GM12878 (cell line): ENCODE measurements at regions not wholly inside any gene's neighbourhood (a gene's known extent, or its start where the extent isn't known, plus 50 kb on each side); places are given as distances from the start of the nearest gene placed in this dataset.

Source experiments
- ATAC-seq: fragments of 200-7000 bp; cut with Tn5 transposase; 3 replicates; pipeline ENCODE4 v1.9.1; 2020; ENCODE audit warnings: mild to moderate bottlenecking, moderate library complexity
- BruUV-seq: library from RNA; stranded (reverse); fragments of 400-500 nt; replicated peaks from 2 replicates; lab custom pipeline; 2021; lab: Mats Ljungman, UMichigan
- CTCF ChIA-PET: fragments of 300-600 bp; sonication (Branson Sonifier 250); formaldehyde crosslinking; extraction: SDS; loops from one replicate; lab custom pipeline; 2021; ENCODE audit warnings: inconsistent platforms; lab: Yijun Ruan, JAX
- POLR2A ChIA-PET: fragments of 350-600 bp; formaldehyde crosslinking; extraction: SDS; loops from one replicate; lab custom pipeline; 2021; ENCODE audit warnings: inconsistent platforms; lab: Charles Lee
- RAD21 ChIA-PET: fragments of 300-600 bp; sonication (Branson Sonifier 250); formaldehyde crosslinking; loops from one replicate; lab custom pipeline; 2023; ENCODE audit warnings: antibody characterized with exemption; ENCODE audit not compliant: unreplicated experiment; lab: Charles Lee
- SMC1A ChIA-PET: fragments of 300-600 bp; sonication (Branson Sonifier 250); formaldehyde crosslinking; loops from one replicate; lab custom pipeline; 2023; ENCODE audit not compliant: unreplicated experiment, uncharacterized antibody; lab: Charles Lee
- DNase-seq: peaks from one replicate; pipeline ENCODE4 v3.0.0-alpha.2; 2011; ENCODE audit warnings: low read depth, low spot score
- FAIRE-seq: peaks from 3 replicates; lab custom pipeline; 2011; peaks lifted over from hg19 to GRCh38; lab: Jason Lieb, UNC
- H2AFZ ChIP-seq: 2 replicates; pipeline ENCODE4 v1.6.0; 2011; ENCODE audit warnings: low read depth, low read length, control low read depth; ENCODE audit not compliant: control insufficient read depth
- H3K27ac ChIP-seq: 2 replicates; pipeline ENCODE4 v1.5.1; 2011; ENCODE audit warnings: control low read depth; ENCODE audit not compliant: control insufficient read depth, insufficient read depth
- H3K27me3 ChIP-seq, 2 experiments: replicated peaks in 1 of 2; 2 replicates each; pipeline versions ENCODE4 v1.6.0 to v1.6.1; 2011; ENCODE audit warnings: low read length in 1 of 2; ENCODE audit not compliant: control insufficient read depth in 2 of 2, insufficient read depth in 2 of 2
- H3K36me3 ChIP-seq, 2 experiments: 2 replicates each; pipeline ENCODE4 v1.5.1; 2011; ENCODE audit warnings: low read length in 1 of 2; ENCODE audit not compliant: control insufficient read depth in 2 of 2, insufficient read depth in 2 of 2
- H3K4me1 ChIP-seq: 2 replicates; pipeline ENCODE4 v1.6.1; 2011; ENCODE audit warnings: mild to moderate bottlenecking, low read length, moderate library complexity, mixed read lengths; ENCODE audit not compliant: control insufficient read depth, insufficient read depth
- H3K4me2 ChIP-seq: 2 replicates; pipeline ENCODE4 v1.6.0; 2011; ENCODE audit warnings: control low read depth; ENCODE audit not compliant: control insufficient read depth, insufficient read depth
- H3K4me3 ChIP-seq: fragments of 200-600 bp; sonication (generic); 2 replicates; pipeline ENCODE4 v1.5.1; 2016
- H3K79me2 ChIP-seq: 2 replicates; pipeline ENCODE4 v1.6.0; 2011; ENCODE audit warnings: low read length; ENCODE audit not compliant: control insufficient read depth, insufficient read depth
- H3K9ac ChIP-seq: 2 replicates; pipeline ENCODE4 v1.8.0; 2011; ENCODE audit warnings: low read length, control low read depth, mixed read lengths; ENCODE audit not compliant: control insufficient read depth, insufficient read depth
- H3K9me3 ChIP-seq: replicated peaks from 3 replicates; pipeline ENCODE4 v1.5.1; 2011; ENCODE audit warnings: mild to moderate bottlenecking, low read length; ENCODE audit not compliant: control insufficient read depth, insufficient read depth
- H4K20me1 ChIP-seq: 2 replicates; pipeline ENCODE4 v1.6.0; 2011; ENCODE audit not compliant: control insufficient read depth, insufficient read depth
- BRCA1 ChIP-seq: IDR thresholded peaks from 2 replicates; pipeline ENCODE4 v1.6.1; 2011; ENCODE audit warnings: low read depth, low read length, improper control_type of control experiment
- CBFB ChIP-seq: IDR thresholded peaks from 2 replicates; pipeline ENCODE4 v1.6.1; 2016; ENCODE audit warnings: antibody characterized with exemption, low read depth
- CREM ChIP-seq: IDR thresholded peaks from 2 replicates; pipeline ENCODE4 v1.6.1; 2014; ENCODE audit warnings: antibody characterized with exemption, low read depth
- GABPA ChIP-seq: IDR thresholded peaks from 2 replicates; pipeline ENCODE4 v1.6.1; 2014; ENCODE audit warnings: antibody characterized with exemption, low read depth, mild to moderate bottlenecking, inconsistent platforms
- ZNF384 ChIP-seq: IDR thresholded peaks from 2 replicates; pipeline ENCODE4 v1.6.1; 2012; ENCODE audit warnings: low read depth, mild to moderate bottlenecking, low read length, improper control_type of control experiment, borderline replicate concordance
- whole genome bisulfite sequencing: methylation state at CpG from one replicate; pipeline ENCODE4 v1.1.6; 2016; ENCODE audit warnings: low lambda C conversion rate; ENCODE audit not compliant: insufficient replicate concordance, insufficient coverage; ENCODE audit errors: missing lambda C conversion rate; 5-methylcytosine and 5-hydroxymethylcytosine counted together
- in situ Hi-C: fragments of 300-500 bp; cut with MboI; formaldehyde crosslinking; loops from 9 replicates; pipeline ENCODE4 v1.14.3; 2018; ENCODE audit warnings: mixed read lengths
- intact Hi-C: fragments of 100-400 bp; cut with micrococcal nuclease; formaldehyde crosslinking; loops from one replicate; pipeline ENCODE4 v1.14.2; 2022; ENCODE audit not compliant: unreplicated experiment
- TF ChIP-seq, protein P1 (sequence below): IDR thresholded peaks from 2 replicates; pipeline ENCODE4 v1.6.1; 2012; ENCODE audit warnings: low read length, inconsistent platforms

DNA sequence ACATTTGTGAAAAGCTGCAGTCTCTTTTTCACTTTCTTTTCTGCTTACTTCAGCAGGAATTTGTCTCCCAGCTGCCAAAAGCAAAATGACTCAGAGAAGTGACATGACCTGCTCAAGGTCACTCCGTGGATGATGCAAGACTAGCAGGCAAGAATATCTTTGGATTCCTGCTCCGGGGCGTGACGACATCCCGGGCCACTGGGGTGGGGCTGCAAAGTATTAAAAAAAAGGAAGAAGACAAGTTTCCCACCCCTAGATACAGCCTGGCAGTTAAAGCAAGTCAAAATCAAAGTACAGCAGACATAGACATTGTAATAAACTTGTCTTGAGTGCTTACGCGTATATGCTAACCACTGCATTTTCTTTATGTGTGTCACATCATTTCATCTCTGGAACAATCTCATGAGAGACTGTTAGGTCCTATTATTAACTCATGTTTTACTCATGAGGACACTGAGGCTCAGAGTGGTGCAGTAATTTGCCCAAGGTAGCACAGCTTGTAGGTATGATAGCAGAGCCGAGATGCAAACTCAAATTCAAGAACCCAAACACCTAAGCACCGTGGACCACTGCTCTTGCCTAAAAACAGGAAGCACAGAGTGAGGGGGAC, 485.2 kb upstream of the PROK2 start (continued):
- TF ChIP-seq BRCA1 (no peak), GABPA (0 out of 2 replicates have a peak, but pooled peaks have one; percentile 13), CBFB (no peak)
- TF ChIP-seq, all 136 proteins: peak for 5

DNA sequence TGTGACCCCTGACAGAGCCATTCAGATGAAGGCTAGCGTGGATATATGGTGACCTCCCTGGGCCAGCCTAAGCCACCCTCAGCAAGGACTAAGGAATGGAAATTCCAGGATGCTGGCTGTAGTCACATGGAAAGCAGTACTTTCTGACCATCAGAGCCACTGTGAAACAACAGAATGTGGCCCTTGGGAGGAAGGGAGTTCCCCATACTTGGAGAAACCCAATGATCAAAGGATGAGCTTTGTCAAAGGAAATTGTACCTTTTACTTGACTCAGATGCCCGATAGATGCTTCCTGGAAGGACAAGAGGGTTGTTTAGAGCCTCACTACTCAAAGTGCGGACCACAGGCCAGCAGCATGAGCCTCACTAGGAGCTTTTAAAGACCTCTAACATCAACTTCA, 484.5 kb upstream of the PROK2 start:
- no peaks in the 10 kb centered on the region for H3K36me3 ChIP-seq
- no peak for DNase-seq
- H3K4me3 ChIP-seq: no peak overlapping the region
- intact Hi-C loops: loop anchor here (5.0 to 10.0 kb wide), 4 partner anchors 107 to 555 kb away; no protein-coding TSS in a partner anchor
- peak overlapping the region; percentile 23; the same call in 1 of the 2 replicates for H2AFZ ChIP-seq
- no peaks in the 10 kb centered on the region for H3K27me3 ChIP-seq
- peak overlapping the region; percentile 44 for H3K9ac ChIP-seq
- ChIA-PET SMC1A (interaction anchor here (1.4 kb wide), 1 partner anchor 71 kb away, joined by 4 read pairs; no protein-coding TSS in a partner anchor), RAD21 (interaction anchor here (0.5 kb wide), 1 partner anchor 123 kb away, joined by 4 read pairs; no protein-coding TSS in a partner anchor), CTCF (no interaction called here), POLR2A (interaction anchor here (0.6 to 0.9 kb wide), 2 partner anchors 49 to 180 kb away, joined by 3 read pairs; no protein-coding TSS in a partner anchor)
- no peaks in the 10 kb centered on the region for H4K20me1 ChIP-seq
- H3K79me2 ChIP-seq: no peaks in the 10 kb centered on the region
- ATAC-seq: no peak
- H3K4me2 ChIP-seq: peak overlapping the region; percentile 46; the same call in 1 of the 2 replicates
- H3K9me3 ChIP-seq: no peaks in the 10 kb centered on the region; the same call in 2 of the 3 replicates
- no TSS peak for BruUV-seq
- in situ Hi-C loops: no loop called here
- no peak overlapping the region for H3K27ac ChIP-seq
- WGBS: 41% methylated on average over 3 of the region's 3 CpGs
- TF ChIP-seq ZNF384 (no peak), CREM (no peak)
- TF ChIP-seq, protein P1, sequence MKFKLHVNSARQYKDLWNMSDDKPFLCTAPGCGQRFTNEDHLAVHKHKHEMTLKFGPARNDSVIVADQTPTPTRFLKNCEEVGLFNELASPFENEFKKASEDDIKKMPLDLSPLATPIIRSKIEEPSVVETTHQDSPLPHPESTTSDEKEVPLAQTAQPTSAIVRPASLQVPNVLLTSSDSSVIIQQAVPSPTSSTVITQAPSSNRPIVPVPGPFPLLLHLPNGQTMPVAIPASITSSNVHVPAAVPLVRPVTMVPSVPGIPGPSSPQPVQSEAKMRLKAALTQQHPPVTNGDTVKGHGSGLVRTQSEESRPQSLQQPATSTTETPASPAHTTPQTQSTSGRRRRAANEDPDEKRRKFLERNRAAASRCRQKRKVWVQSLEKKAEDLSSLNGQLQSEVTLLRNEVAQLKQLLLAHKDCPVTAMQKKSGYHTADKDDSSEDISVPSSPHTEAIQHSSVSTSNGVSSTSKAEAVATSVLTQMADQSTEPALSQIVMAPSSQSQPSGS: no peak
- no peak for FAIRE-seq
- H3K4me1 ChIP-seq: peaks cover 53% of the 10 kb centered on the region
